ENCODE measurements at regions not wholly inside any gene's neighbourhood (a gene's known extent, or its start where the extent isn't known, plus 50 kb on each side); places are given as distances from the start of the nearest gene placed in this dataset.
"Not testable (repeated sequence)": the region's sequence is repeated elsewhere in the genome, so short reads cannot be mapped to it uniquely, and the experiment has no call there.

DNA sequence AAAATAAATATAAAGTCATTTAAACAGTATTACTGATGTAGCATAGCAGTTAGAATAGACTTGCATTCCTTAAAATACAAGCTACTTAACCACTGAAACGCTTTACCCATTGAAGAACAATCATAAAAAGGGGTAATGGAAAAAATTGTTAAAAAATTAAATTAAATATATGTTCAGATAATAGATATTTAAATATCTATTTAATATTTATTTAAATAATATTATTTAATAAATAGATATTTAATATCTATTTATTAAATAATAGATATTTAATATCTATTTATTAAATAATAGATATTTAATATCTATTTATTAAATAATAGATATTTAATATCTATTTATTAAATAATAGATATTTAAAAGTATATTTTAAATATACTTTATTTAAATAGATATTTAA, 2410.5 kb downstream of the PCDH7 start:
- not testable (repeated sequence) for DNase-seq

DNA sequence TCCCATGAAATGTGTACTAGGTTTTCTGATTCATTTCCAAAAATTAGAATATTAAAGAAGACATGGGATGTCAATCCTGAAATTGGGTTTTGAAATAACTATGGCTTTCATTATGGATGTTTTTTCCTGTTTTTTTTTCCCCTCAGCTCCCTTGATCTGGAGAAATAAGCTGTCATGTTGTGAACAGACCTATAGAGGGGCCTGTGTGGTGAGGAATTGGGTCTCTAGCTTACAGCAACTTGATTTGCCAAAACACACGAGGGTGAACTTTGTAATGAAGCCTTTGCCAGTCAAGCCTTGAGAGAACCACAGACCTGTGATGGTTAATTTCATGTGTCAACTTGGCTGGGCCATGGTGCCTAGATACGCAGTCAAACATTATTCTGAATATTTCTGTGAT, 2413.6 kb downstream of the PCDH7 start:
- DNase-seq = no peak

DNA sequence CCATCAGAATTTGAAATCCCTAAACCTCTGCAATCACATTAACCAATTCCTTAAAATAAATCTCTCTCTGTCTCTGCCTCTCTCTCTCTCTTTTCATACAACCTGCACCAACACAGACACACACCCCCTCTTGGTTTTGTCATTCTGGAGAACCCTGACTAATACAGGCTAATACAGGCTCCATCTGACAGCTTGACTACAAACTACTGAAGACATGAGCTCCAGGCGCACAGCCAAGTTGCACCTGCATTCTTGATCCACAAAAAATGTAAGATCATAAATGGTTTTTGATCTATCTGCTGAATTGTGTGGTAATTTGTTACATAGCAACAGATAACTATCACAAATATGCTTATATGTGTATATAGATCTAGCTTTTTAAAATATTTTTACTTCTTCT, 2414.2 kb downstream of the PCDH7 start:
- DNase-seq = no peak

DNA sequence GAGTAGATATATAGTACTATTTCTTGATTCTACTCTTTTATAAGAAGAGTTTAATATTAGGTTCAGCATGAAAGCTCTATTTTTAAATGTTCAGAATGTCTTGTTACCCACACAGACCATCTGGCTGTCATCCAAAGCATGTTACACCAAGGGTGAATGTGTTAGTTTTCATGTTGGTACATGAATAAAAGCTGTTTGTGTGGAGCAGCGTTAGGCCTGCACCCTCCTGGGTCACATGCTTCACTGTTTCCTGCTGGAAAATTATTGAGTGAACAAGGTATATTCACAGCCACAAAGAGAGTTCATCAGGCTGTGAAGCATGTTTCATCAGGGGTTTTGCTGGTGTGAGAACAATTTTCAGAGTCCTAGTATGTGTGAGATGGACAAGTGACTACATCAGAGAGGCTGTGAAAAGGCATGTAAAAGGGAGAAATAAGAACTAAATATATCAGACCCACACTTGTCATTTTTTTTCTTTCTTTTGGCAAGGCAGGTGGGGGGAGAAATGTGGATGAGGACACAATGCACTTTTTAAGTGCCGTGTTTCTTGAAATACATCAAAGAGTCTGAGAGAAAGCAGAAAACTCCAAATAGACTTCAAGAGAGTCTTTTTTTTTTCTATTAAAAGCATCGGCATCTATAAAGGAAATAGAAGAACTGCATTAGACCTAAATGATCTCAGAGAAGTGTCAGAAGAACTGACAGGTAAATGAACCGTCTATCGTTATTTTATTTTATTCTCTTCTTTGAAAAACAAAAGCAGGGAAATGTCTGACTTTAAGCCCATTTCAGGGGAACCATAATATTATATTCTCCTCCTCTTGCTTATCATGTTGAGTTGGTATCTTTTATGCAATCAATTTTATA, 2429.7 kb downstream of the PCDH7 start:
- DNase-seq = no peak

DNA sequence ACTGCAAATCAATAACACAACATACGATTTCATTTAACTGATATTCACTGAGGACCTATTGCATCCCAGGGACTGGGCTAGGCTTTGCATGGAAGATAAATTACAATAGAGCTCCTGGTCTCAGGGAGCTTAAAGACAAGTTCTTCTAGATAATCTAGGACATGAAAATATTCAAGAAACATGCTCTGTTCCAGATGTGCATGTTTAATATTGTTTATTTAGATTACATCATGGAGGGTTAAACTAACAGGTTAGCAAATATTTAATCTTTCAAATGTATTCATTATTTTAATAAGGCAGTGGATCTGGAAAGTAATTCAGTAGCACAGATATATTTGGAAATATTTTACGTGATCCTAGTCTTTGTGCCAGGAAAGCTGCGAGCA, 2430.3 kb downstream of the PCDH7 start:
- DNase-seq = no peak

DNA sequence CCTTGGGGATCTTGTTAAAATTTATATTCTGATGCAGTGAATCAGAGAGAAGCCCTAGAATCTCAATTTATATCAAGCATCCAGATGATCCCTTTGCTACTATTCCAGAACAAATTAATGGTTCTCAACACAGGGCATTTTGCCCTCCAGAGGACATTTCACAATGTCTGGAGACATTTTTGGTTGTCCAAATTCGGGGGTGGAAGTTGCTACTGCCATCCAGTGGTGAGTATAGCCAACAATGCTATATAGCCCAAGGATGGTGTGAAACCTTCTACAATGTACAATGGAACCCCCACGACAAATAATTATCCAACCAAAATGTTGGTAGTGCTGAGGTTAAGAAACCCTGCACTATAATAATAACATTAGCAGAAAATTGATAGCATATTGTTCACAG, 2440.0 kb downstream of the PCDH7 start:
- DNase-seq = no peak

DNA sequence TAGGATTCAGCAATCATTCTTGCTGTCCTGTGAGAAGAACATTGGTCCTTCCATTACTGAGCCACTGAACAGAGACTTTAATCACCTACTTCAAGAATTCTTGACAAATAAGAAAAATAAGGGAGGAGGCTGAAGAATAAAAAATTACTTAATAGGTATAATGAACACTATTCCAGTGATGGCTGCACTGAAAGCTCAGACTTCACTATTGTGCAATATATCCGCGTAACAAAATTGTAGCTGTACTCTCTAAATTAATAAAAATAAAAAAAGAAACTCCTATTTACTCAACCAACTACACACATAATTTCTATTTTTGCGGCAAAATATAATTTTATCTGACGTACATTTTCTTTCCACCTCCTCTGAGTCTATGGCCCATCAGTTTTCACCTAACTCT, 2441.0 kb downstream of the PCDH7 start:
- DNase-seq = no peak

DNA sequence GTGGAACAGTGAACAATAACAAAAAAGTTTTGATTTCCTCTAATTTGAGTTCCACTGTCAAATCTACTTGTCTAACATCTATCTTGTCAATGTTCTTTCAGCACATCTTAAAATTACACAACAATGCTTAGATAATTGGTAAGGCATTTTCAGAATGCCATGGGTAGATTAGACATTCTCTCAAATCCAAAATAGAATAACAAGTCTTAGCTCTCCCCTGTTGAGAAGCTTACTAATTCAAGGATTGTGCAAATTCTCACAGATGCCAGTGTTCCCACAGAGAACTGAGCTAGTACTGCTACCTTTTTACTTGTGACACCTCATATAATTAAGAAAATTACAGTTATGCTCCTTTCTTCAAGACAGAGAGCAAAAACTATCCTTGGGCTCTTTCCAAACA, 2442.0 kb downstream of the PCDH7 start:
- DNase-seq = no peak

DNA sequence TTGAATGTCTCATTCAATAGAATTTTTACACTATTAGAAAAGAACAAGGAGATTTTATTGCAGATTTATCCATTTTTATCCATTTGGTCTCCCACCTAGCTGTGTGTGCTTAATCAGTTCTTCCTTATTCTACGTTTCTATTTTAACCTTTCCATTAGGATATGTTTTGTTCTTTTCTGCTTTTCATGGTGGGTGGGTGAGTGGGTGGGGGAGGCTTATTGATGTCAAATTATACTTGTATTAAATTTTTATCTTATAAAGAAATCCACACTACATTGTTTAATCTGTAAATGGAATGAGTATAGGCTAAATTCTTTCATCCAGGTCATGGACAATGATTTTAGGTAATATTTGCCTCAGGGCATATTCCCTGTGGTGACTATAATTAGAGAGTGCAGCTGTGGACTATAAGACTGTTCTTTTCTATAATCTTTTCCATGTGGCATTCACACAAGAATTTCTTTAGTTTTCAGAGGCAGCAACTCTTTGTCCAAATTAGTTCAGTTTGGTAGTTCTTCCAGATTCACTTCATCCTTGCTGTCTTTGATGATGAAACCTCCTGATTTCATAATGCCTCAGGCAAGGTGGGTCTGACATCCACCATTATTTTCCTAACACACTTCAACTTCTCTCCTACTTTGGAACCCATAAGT, 2451.8 kb downstream of the PCDH7 start:
- no peak for DNase-seq

DNA sequence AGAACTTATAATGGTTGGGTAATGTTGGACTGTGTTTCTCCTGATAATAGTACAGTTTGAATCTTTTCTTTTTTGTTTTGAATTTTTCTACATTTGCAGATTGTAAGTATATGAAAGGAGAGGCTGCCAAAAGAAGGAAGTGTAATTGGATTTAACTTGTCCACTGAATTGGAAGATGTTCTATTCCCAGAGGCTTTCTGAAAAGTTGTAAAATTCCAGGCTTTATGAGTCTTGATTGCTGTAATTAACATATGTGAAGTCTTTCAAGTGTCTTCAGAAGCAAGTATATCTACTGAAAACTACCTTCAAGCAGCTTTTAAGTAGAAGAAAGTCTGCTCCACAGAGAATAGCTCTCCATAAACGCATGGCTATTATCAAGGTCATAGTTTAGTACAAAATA, 2456.4 kb downstream of the PCDH7 start:
- DNase-seq = no peak

DNA sequence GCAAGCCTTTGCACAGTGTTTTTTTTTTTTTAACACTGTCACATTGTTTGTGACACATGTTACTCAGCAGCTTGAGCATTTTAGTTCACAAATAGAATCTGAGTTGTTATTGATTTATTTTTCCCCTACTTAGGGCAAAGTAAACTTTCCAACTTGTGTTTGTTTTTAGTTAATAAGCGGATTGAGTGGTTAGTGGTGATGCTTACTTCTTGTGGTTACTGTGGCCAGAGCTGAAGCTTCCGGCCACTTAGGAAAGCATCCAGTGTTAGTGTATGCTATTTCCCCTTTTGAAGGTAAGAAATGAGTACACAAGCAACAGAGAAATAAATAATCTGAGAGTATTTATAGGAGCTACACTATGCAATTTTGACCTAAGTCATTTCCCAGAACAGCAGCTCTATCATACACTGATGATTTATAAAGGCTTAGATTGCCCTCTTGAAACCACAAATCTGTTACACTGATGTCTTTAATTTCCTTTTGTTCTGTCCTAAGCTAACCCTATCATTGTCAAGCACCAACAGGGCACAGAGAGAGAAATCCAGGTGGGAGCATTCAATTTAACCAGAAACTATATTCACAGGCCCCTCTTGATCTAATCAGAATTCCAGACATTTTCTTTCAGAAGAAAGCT, 2464.6 kb downstream of the PCDH7 start:
- DNase-seq = no peak

DNA sequence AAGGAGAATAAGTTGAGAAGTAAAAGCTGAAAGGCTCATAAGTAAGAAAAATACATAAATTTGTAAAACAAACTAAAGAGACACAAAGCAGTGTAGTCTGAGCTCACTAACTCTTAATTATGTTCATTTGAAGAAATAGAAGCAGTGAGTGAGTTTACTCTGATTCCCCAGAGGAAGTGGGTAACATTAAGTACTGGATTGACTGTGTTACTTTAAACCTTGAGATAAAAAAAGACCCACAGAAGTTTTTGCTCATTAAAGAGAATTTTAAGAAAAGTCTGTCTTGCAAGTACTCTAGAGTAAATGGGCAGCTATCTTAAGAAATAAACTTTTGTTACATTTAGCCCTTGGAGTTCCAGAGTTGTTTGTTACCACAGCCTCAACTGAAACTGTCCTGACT, 2466.9 kb downstream of the PCDH7 start:
- no peak for DNase-seq

DNA sequence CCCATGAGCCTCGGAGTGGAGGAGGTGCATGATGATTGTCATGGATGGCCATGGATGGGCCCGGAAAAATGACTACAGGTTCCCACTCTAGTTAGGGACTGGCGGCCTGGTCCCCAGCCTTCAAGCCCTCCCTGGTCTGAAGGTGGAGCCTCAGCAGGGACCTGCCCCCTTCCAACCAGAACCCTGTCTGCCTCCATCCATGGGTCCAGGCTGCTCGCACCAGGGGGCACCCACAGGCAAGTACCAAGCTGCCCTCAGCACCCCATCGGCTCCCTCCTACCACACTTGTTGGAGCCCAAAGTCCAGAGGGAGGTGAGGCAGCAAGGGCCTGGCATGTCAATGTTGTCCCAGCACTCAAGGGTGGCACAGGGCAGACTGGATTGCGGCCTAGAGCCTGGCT, 2468.6 kb downstream of the PCDH7 start:
- no peak for DNase-seq

DNA sequence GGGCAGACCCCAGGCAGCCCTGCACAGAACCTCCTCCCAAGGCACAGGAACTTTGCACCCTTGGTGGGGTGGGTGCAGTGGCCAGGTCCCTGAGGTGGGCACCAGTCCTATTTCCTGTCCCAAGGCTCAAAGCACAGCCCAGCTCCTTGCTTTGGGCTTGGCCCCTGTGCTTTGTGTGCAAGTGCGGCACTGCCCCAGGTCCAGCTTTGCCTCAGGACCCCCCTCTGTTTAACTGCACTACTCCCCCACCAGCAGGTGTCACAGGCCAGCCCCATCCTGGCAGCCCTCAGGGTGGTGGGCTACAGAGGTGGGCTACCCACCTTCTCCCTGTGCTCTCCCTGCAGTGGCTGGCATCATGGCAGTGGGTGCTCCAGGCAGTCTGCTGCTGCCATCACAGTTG, 2469.0 kb downstream of the PCDH7 start:
- no peak for DNase-seq

DNA sequence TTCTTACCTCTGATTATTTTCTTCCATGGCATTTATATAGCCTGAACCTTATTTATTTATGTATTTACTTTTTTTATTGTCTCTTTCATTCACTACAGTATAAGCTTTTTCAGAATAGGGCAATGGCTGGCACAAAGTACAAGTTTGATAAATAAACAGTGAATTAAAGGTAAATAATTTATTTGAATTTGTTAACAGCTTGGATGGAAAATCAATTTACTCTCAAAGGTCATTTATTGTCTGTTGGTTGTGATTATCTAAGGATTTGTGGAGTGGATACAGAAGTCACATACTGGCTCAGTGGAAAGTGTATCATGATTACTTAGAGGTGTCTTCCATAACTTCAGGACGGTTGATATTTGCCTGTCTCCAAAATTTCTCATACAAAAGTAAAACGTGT, 2472.9 kb downstream of the PCDH7 start:
- no peak for DNase-seq

DNA sequence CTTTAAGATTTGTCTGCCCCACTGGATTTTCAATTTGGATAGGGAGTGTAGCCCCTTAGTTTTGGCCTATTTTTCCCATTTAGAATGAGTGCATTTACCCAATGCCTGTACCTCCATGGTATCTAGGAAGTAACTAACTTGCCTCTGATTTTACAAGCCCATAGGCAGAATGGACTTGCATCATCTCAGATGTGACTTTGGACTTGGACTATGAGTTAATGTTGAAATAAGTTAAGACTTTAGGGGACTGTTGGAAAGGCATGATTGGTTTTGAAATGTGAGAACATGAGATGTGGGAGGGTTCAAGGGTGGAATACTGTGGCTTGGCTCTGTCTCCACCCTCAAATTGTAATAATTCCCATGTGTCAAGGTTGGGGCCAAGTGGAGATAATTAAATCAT, 2480.2 kb downstream of the PCDH7 start:
- no peak for DNase-seq

DNA sequence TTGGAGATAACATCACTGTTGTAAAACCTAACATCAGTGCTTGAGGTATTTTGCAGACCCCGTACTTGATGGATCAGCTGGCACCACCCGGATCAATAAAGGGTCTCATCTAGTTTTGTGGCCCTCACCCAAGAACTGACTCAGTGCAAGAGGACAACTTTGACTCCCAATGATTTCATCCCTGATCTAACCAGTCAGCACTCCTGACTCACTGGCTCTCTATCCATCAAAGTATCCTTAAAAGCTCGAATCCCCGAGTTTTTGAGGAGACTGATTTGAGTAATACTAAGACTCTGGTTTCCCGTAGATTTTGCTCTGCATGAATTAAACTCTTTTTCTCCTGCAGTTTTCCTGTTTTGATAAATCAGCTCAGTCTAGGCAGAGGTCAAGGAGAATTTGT, 2498.1 kb downstream of the PCDH7 start:
- DNase-seq = no peak

DNA sequence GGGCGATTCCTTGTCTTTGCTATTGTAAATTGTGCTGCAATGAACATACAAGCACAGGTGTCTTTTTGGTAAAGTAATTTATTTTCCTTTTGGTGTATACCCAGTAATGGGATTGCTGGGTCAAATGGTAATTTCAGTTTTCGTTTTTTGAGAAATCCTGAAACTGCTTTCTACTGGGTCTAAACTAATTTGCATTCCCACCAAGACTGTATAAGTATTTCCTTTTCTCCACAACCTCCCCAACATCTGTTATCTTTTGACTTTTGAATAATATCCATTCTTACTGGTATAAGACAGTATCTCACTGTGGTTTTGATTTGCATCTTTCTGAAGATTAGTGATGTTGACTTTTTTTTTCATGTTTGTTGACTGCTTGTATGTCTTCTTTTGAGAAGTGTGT, 2506.0 kb downstream of the PCDH7 start:
- no peak for DNase-seq

DNA sequence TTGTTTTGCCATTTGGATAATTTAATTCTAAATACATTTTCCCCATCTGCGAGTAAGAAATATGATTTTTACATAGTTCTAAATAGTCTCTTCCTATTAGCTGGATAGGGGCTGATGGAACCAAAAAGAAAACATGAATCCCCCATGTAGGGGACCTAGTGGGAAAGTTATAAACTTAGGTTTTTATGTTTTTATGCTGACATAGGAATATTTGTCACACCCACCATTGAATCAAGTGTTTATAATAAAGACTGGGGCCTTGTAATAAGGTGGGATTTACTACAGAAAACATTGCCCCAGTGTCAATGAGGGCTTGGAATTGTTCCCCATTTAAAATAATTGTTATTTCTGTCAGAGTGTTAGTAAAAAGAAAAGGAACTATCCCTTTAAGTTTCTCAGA, 2506.6 kb downstream of the PCDH7 start:
- DNase-seq = no peak

DNA sequence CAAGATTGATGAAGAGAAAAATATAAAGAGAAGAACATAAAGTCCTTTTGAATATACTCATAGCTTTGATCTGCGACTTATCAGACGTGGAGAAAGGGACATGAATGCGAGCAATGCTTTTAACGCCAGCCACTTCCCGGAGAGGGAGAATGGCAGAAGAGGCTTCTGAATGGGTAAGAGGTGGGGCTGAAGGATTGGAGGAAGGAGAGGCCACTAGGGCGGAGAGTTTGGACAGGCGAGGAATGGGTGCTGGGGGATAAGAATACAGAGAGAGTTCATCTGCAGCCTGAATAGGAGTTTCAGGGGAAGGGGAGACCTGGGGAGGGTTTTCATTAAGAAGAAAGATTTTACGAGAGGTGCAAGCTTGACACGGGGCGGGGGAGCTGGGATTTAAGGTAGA, 2534.9 kb downstream of the PCDH7 start:
- no peak for DNase-seq

DNA sequence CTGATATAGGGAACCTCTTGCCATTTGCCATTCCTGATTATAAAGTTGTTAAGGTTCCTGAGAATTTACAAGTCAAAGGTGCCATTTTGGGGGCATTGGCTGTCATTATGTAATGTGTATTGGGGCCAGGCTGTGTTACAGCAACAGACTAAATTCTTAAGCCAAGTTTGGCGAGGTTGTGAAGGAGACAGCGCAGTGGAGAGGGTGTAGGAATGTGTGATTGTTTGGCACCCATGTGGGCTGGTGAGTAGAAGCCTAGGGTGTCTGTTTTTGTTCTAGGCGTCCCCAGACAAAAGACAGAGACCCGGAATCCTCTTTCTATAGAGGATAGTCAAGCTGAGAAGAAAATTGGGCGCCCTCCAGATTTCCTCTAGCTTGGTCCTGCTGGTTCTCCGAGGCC, 2535.3 kb downstream of the PCDH7 start:
- DNase-seq = no peak

DNA sequence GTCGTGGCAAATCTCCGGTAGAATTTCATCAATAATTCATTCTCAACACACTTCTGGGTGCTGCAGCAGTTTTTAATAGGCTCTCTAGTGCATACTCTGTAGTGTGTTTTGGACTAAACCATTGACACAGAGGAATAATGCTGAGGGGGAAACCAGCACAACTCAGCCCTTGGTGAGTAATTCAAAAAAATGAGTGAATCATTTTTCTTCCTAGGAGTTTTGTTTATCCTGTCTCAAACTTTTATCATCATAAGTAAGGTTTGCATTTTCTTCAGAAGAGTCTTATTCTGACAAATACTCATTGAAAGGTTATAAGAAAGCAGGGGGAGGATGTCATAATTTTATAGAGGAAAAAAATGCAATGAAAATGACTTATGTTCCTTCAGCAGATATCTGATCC, 2542.7 kb downstream of the PCDH7 start:
- DNase-seq = no peak

DNA sequence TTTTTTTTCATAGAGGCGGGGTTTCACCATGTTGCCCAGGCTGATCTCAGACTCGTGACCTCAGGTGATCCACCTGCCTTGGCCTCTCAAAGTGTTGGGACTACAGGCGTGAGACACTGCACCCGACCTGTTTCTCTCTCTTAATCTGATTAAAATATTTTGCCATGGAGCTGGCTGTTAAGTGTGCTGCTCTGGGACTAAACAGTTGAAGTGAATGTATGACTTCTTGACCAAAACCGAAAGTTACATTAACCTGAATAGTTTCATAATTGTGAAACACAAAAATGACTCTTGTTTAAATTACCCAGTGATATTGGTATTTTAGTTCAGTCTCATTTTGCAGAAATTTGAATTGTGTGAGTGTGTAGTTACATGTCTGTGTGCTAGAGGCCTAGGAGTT, 2548.6 kb downstream of the PCDH7 start:
- DNase-seq = no peak

DNA sequence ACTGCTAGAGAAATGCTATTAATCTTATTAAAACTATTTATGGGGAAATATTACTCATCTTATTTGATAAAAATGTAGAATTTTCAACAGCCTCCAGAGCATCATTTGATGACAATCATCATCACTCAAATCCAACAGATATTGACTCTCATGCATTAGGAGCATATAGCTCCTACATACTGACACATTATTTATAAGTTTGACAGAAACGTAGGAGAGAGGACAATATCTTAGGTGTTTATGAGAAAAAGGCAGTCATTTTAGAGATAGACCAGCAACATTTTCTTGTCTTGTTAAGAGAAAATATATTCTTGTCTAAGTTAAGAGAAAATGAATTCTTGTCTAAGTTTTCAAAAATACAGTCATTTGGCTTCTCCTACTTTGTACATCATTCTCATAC, 2550.2 kb downstream of the PCDH7 start:
- no peak for DNase-seq

All from NCI-H187 treated with DMSO at 0.1 percent for 48 hours (cell line).